Naive thymus-derived CD8-positive, alpha-beta T cell (primary cell): ENCODE measurements at regions not wholly inside any gene's neighbourhood (a gene's known extent, or its start where the extent isn't known, plus 50 kb on each side); places are given as distances from the start of the nearest gene placed in this dataset.

Experiments
- ATAC-seq, 2 donors: fragments of 150-1000 bp; cut with Tn5 transposase in 1 of 2; sonication (Bioruptor Pico), chemical (Tn5 transposase) in 1 of 2; 1 replicate in 1 of 2; 2 replicates in 1 of 2; pipeline ENCODE4 v1.10.0; 2021; ENCODE audit warnings: mild to moderate bottlenecking in 2 of 2, moderate library complexity in 2 of 2
- POLR2A ChIA-PET: fragments of 350-600 bp; sonication (Branson Sonifier 250); formaldehyde crosslinking; loops from one replicate; lab custom pipeline; 2021; ENCODE audit warnings: antibody characterized with exemption; lab: Charles Lee
- DNase-seq, 10 donors: peaks; one replicate each; pipeline versions ENCODE4 v3.0.0 to v3.0.0-alpha.2; 2020 to 2022
- H3K27ac Mint-ChIP-seq, 10 donors: one replicate each; pipeline ENCODE4 v1.8.0; 2020 to 2022; ENCODE audit warnings: mild to moderate bottlenecking in 10 of 10, mixed read lengths in 10 of 10, moderate library complexity in 4 of 10, inconsistent platforms in 1 of 10
- H3K27me3 Mint-ChIP-seq, 5 donors: one replicate each; pipeline ENCODE4 v1.8.0; 2021 to 2022; ENCODE audit warnings: mixed read lengths in 5 of 5
- H3K36me3 Mint-ChIP-seq, 3 donors: one replicate each; pipeline ENCODE4 v1.8.0; 2020 to 2022; ENCODE audit warnings: mixed read lengths in 3 of 3, mild to moderate bottlenecking in 2 of 3, inconsistent platforms in 1 of 3
- H3K4me1 Mint-ChIP-seq, 4 donors: one replicate each; pipeline ENCODE4 v1.8.0; 2021 to 2022; ENCODE audit warnings: mixed read lengths in 4 of 4
- H3K4me3 Mint-ChIP-seq, 10 donors: one replicate each; pipeline ENCODE4 v1.8.0; 2020 to 2022; ENCODE audit warnings: mild to moderate bottlenecking in 10 of 10, mixed read lengths in 10 of 10, moderate library complexity in 6 of 10, inconsistent platforms in 1 of 10
- H3K9me3 Mint-ChIP-seq, 9 donors: one replicate each; pipeline ENCODE4 v1.8.0; 2020 to 2022; ENCODE audit warnings: mixed read lengths in 9 of 9, mild to moderate bottlenecking in 3 of 9, inconsistent platforms in 1 of 9, moderate library complexity in 1 of 9

DNA sequence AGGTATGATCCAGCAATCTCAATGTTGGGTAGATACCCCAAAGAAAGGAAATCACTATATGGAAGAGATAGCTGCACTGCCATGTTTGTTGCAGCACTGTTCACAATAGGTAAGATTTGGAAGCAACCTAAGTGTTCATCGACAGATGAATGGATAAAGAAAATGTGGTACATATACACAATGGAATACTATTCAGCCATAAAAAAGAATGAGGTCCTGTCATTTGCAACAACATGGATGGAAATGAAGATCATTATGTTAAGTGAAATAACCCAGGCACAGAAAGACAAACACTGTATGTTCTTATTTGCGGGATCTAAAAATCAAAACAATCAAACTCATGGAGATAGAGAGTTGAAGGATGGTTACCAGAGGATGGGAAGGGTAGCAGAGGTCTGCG lies 372.4 kb upstream of the SPRED2 start:
- H3K4me3 Mint-ChIP-seq: no peak overlapping the region
- DNase-seq (no peak), ATAC-seq (no peak)
- POLR2A ChIA-PET: no interaction called here
- no peak overlapping the region for H3K27ac Mint-ChIP-seq
- peaks cover 4 to 38% (median 14%) of the 10 kb centered on the region in 9 donors for H3K9me3 Mint-ChIP-seq
- H3K4me1 Mint-ChIP-seq: no peaks in the 10 kb centered on the region
- peaks cover 0 to 5% (median 0%) of the 10 kb centered on the region in 3 donors for H3K36me3 Mint-ChIP-seq
- peaks cover 0 to 30% (median 5%) of the 10 kb centered on the region in 5 donors for H3K27me3 Mint-ChIP-seq

- Mint-ChIP-seq H3K36me3 (peaks cover 0 to 5% (median 0%) of the 10 kb centered on the region in 3 donors), H3K9me3 (peaks cover 0 to 26% (median 11%) of the 10 kb centered on the region in 9 donors), H3K4me3 (no peak overlapping the region), H3K27me3 (peaks cover 4 to 30% (median 5%) of the 10 kb centered on the region in 5 donors), H3K27ac (peak overlapping the region in 1 of 10 donors; percentile 1), H3K4me1 (no peaks in the 10 kb centered on the region)
- DNase-seq (no peak), ATAC-seq (no peak)
- POLR2A ChIA-PET: no interaction called here
These were observed 370.0 kb upstream of the SPRED2 start for GRCh38 chr2:65802298-65802942.

DNA sequence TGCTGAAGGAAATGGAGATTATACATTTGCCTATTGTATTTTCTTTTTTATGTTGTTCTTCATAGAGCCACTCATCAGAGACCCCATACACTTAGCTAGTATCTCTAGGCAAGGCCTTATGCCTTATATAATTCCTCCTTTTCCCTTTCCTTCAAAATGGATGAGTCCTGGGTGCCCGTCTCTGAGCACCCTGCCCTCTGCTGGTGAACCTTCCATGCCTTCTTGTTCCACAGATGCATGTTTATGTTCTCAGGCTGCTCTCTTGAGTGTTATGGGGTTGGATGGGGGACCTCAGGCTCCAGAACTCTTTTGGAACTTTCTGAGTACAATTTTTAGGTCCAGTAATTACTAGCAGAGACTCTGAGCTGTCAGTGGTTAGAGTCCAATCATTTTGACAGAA lies 368.6 kb upstream of the SPRED2 start:
- Mint-ChIP-seq H3K27ac (no peak overlapping the region), H3K4me3 (no peak overlapping the region), H3K27me3 (peaks cover 4 to 30% (median 5%) of the 10 kb centered on the region in 5 donors), H3K36me3 (peaks cover 0 to 5% (median 0%) of the 10 kb centered on the region in 3 donors), H3K9me3 (peaks cover 0 to 26% (median 9%) of the 10 kb centered on the region in 9 donors), H3K4me1 (no peaks in the 10 kb centered on the region)
- ATAC-seq: no peak
- POLR2A ChIA-PET: no interaction called here
- no peak for DNase-seq

- H3K9me3 Mint-ChIP-seq: peaks cover 0 to 11% (median under 1%) of the 10 kb centered on the region in 9 donors
- POLR2A ChIA-PET: no interaction called here
- no peak overlapping the region for H3K4me3 Mint-ChIP-seq
- peaks cover 0 to under 1% (median 0%) of the 10 kb centered on the region in 3 donors for H3K36me3 Mint-ChIP-seq
- no peak for ATAC-seq
- H3K27me3 Mint-ChIP-seq: peaks cover 3 to 22% (median 5%) of the 10 kb centered on the region in 5 donors
- no peak overlapping the region for H3K27ac Mint-ChIP-seq
- no peak for DNase-seq
- H3K4me1 Mint-ChIP-seq: no peaks in the 10 kb centered on the region
These were observed 366.9 kb upstream of the SPRED2 start for GRCh38 chr2:65799141-65799854.

DNA sequence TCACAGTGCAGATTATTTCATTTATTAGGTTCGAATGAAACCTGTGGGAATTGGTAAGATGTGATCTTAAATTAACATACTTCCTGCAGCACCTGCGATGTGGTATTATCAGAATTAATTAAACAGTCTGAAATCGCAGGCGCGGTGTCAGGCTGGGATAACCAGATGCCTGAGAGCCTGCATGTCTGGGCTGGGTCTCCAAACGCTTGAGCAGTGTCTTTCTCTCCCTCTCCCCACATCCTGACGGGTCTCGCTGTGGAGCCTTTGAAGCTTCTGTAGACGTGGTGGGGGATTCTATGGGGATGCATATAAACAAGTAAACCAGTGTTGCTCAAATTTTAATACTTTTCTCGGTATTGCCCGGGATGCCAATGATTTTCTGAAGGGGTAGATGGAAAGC lies 366.2 kb upstream of the SPRED2 start:
- Mint-ChIP-seq H3K27me3 (peaks cover 3 to 19% (median 5%) of the 10 kb centered on the region in 5 donors), H3K36me3 (no peaks in the 10 kb centered on the region), H3K4me3 (no peak overlapping the region), H3K27ac (no peak overlapping the region), H3K9me3 (peaks cover 0 to 8% (median 0%) of the 10 kb centered on the region in 9 donors), H3K4me1 (no peaks in the 10 kb centered on the region)
- no peak for DNase-seq
- POLR2A ChIA-PET: no interaction called here
- no peak for ATAC-seq

DNA sequence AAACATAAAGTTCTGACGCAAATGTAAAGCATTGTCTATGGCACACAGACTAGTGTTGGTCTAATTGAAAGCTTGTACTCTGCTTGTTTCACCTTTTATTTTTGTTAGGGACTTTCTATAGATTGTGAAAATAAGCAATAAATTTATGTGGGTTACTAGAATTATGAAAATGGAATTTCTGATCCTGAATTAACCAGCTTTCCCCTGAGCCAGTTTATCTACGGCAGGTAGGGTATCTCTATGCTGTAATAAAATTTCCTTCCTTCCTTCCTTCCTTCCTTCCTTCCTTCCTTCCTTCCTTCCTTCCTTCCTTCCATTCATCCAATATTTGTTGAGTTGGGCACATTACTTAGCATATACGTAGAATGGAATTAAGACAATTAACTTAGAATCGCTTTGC lies 362.6 kb upstream of the SPRED2 start:
- POLR2A ChIA-PET: no interaction called here
- Mint-ChIP-seq H3K9me3 (no peaks in the 10 kb centered on the region), H3K4me3 (no peak overlapping the region), H3K4me1 (no peaks in the 10 kb centered on the region), H3K36me3 (no peaks in the 10 kb centered on the region), H3K27me3 (peaks cover 0 to 15% (median 3%) of the 10 kb centered on the region in 5 donors), H3K27ac (no peak overlapping the region)
- no peak for ATAC-seq
- DNase-seq: no peak

DNA sequence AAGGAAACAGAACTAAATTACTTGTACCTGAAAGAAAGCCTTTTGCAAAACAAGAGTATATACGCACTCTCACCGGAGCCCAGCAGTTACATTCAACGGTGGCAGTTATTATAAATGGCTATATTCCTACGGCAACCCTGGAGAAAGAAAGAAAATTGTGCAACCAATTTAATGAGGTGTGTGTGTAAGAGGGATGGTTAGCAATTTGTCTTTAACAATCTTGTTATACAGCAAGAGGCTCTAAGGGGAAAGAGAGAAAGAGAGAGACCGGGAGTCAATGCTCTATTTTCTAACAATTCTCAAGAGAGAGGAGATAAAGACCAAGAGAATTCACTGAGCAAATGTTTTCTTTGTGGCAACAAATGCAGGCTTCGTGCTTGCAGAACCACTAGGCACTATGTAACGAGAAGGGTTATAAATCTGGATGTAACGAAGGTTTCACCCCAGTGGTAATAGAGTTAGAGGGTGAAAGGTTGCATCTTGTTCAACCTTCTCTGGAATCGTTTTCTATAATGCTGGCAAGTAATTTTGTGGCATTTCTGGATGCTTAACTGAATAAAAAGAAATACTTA lies 359.1 kb upstream of the SPRED2 start:
- POLR2A ChIA-PET: no interaction called here
- Mint-ChIP-seq H3K4me3 (no peak overlapping the region), H3K36me3 (peaks cover 0 to 7% (median 0%) of the 10 kb centered on the region in 3 donors), H3K4me1 (no peaks in the 10 kb centered on the region), H3K27ac (no peak overlapping the region), H3K27me3 (peaks cover 0 to 23% (median 6%) of the 10 kb centered on the region in 5 donors), H3K9me3 (peaks cover 0 to 4% (median 0%) of the 10 kb centered on the region in 9 donors)
- no peak for DNase-seq
- ATAC-seq: no peak

- peaks cover 0 to 7% (median 0%) of the 10 kb centered on the region in 3 donors for H3K36me3 Mint-ChIP-seq
- peaks cover 0 to 4% (median 0%) of the 10 kb centered on the region in 9 donors for H3K9me3 Mint-ChIP-seq
- ATAC-seq (no peak), DNase-seq (no peak)
- no peak overlapping the region for H3K27ac Mint-ChIP-seq
- H3K4me3 Mint-ChIP-seq: no peak overlapping the region
- no peaks in the 10 kb centered on the region for H3K4me1 Mint-ChIP-seq
- H3K27me3 Mint-ChIP-seq: peaks cover 0 to 23% (median 7%) of the 10 kb centered on the region in 5 donors
- POLR2A ChIA-PET: no interaction called here
These were observed 358.2 kb upstream of the SPRED2 start for GRCh38 chr2:65790676-65790935.

DNA sequence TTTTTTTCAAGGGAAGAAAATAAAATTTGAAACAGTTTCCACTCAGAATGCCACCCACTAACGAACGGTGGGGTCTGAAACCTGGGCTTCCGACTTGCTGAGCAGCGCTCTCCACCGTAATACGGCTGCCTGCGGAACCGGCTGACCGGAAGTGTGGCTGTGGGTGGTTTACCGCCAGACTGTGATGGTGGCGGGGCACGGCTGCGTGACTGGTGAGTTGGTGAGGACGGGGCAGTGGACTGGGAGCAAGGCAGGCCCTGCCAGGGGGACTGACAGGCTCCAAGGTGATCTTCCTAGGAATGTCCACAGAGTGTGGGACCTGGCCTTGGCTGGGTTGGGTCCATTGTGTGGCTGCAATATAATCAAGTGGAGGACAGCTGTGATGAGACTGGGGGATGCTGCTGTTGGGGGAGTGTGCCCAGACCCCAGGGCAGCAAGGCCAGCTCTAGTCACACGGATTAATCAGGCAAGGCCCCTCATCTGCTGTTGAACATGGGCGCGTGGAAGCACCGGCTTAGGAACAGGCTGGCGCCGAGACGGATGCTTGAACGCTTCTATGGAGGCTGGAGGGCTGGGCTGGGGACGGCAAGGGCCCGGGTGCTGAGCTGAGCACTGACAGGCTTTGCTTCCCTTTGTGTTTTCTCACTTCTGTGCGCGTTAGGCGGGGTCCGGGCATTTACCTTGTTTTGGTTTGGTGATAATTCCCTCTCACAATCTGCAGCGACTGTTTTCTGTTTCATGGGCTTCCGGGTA lies 357.7 kb upstream of the SPRED2 start:
- no peaks in the 10 kb centered on the region for H3K4me1 Mint-ChIP-seq
- H3K27ac Mint-ChIP-seq: no peak overlapping the region
- H3K36me3 Mint-ChIP-seq: peaks cover 0 to 7% (median 0%) of the 10 kb centered on the region in 3 donors
- POLR2A ChIA-PET: no interaction called here
- DNase-seq (no peak), ATAC-seq (no peak)
- H3K9me3 Mint-ChIP-seq: peaks cover 0 to 7% (median 0%) of the 10 kb centered on the region in 9 donors
- H3K27me3 Mint-ChIP-seq: peaks cover 0 to 23% (median 7%) of the 10 kb centered on the region in 5 donors
- H3K4me3 Mint-ChIP-seq: no peak overlapping the region

DNA sequence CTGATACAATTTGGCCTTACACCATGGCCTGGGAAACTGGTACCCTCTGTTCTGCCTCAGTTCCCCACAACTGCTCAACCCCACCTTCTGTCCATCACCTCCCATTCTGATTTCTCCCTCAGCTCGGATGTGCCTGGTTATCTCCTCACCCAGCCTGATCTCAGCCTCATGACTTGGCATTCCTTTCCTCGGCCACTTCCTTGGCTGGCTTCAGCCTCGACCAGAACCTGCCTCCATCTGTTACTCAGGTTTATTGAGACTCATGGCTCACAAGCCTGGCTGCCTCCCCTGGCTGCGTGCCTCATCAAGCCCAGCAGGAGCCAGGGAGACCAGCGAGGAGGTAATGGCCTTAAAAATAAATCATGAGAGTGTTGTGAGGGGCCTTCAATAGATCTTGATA lies 356.2 kb upstream of the SPRED2 start:
- POLR2A ChIA-PET: no interaction called here
- H3K4me1 Mint-ChIP-seq: no peaks in the 10 kb centered on the region
- DNase-seq (no peak), ATAC-seq (no peak)
- H3K27ac Mint-ChIP-seq: no peak overlapping the region
- H3K36me3 Mint-ChIP-seq: peaks cover 0 to 7% (median 0%) of the 10 kb centered on the region in 3 donors
- H3K27me3 Mint-ChIP-seq: peaks cover 0 to 20% (median 7%) of the 10 kb centered on the region in 5 donors
- H3K4me3 Mint-ChIP-seq: no peak overlapping the region
- peaks cover 0 to 9% (median 0%) of the 10 kb centered on the region in 9 donors for H3K9me3 Mint-ChIP-seq

DNA sequence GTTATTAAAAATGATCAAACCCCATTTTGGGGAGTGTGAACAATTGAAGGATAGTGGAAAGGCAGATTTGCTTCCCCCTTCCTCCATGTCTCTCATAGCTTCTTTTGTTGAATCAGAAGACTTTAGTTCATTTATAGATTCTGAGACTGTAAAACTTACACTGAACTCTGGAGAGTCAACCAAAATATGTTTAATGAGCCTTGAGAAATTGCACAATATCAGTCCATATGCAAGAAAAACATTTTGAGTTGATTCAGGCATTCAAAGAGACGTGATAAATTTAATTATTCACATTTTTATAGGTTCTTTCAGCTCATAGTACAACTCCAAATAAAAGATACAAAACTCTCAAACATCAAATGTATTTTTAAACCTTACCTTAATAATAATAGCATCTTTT lies 354.4 kb upstream of the SPRED2 start:
- ATAC-seq (no peak), DNase-seq (no peak)
- Mint-ChIP-seq H3K9me3 (peaks cover 0 to 9% (median 0%) of the 10 kb centered on the region in 9 donors), H3K4me1 (no peaks in the 10 kb centered on the region), H3K27me3 (peaks cover 0 to 26% (median 7%) of the 10 kb centered on the region in 5 donors), H3K27ac (no peak overlapping the region), H3K36me3 (peaks cover 0 to 7% (median 0%) of the 10 kb centered on the region in 3 donors), H3K4me3 (no peak overlapping the region)
- POLR2A ChIA-PET: no interaction called here

GRCh38 chr2:65786007-65786717 lies 353.8 kb upstream of the SPRED2 start:
- no peaks in the 10 kb centered on the region for H3K4me1 Mint-ChIP-seq
- H3K27me3 Mint-ChIP-seq: peaks cover 0 to 22% (median 7%) of the 10 kb centered on the region in 5 donors
- H3K9me3 Mint-ChIP-seq: peaks cover 0 to 9% (median 0%) of the 10 kb centered on the region in 9 donors
- POLR2A ChIA-PET: no interaction called here
- no peak overlapping the region for H3K27ac Mint-ChIP-seq
- H3K36me3 Mint-ChIP-seq: peaks cover 0 to 7% (median 0%) of the 10 kb centered on the region in 3 donors
- H3K4me3 Mint-ChIP-seq: no peak overlapping the region
- ATAC-seq (no peak), DNase-seq (no peak)
